ENCODE measurements at regions not wholly inside any gene's neighbourhood (a gene's known extent, or its start where the extent isn't known, plus 50 kb on each side); places are given as distances from the start of the nearest gene placed in this dataset.
"Not testable (repeated sequence)": the region's sequence is repeated elsewhere in the genome, so short reads cannot be mapped to it uniquely, and the experiment has no call there.

DNA sequence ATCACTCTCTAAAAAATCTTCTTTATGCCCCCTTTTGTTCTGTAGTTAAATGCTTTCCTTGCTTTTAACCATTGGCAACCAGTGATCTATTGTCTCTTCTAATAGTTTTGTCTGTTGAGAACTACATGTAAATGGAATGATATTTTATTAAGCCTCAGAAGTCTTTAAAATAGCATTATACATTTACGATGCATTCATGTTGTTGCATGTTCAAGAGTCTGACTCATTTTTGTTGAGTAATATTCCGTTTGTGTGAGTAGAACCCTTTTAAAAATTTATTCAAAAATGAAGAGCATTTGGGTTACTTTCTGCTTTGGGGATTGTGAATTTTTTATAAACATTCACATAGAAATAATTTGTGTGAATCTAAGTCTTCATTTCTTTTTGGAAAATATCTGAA is 1352.9 kb downstream of the NCAM2 start:
- no peak overlapping the region for H3K4me3 ChIP-seq (ENCODE audit: low read length)
- no peak for DNase-seq (ENCODE audit: low read depth)
- TF ChIP-seq CTCF (conservative IDR thresholded peaks at IDR 0.05; ENCODE audit: low read length): no peak

- TF ChIP-seq CTCF (conservative IDR thresholded peaks at IDR 0.05; ENCODE audit: low read length): no peak
- no peak overlapping the region for H3K4me3 ChIP-seq (ENCODE audit: low read length)
- DNase-seq (ENCODE audit: low read depth): no peak
Measured at GRCh38 chr21:22352088-22352487, 1353.9 kb downstream of the NCAM2 start.

DNA sequence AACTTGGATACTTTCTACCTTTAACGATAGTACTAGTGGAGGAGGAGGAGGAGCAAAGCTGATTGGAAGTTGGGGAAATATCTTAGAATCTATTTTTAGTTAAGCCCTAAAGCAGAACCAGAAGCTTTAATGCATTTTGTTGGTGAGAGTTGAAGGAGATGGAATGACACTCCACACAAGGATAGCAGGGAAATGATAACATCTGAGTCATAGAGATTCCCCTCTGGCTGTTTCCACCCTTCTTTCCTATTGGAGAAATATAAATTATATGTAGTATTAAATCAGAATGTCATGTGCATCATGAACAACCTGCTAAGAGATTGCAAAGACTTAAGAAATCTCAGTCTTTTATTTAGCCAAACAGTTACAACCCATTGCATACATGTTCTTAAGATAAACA is 1357.7 kb downstream of the NCAM2 start:
- no peak for DNase-seq (ENCODE audit: low read depth)
- TF ChIP-seq CTCF (conservative IDR thresholded peaks at IDR 0.05; ENCODE audit: low read length): no peak
- H3K4me3 ChIP-seq (ENCODE audit: low read length): no peak overlapping the region

DNA sequence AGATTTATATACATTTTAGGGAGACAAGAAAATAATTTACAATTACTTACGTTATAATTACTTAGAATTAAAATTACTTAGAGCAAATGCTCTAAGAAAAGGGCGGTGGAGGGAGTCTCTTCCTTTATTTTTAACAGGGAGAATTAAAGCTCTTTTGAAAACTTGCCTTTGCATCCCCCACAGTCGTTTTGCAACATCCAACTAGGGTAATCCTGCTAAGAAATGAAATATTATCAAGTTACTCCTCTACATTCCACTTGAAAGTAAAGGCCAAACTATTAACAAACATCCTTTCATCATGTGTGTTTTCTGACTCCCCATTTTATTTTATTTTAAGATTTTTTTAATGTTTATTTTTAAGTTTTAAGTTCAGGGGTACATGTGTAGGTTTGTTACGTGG is 1358.5 kb downstream of the NCAM2 start:
- DNase-seq (ENCODE audit: low read depth): no peak
- TF ChIP-seq CTCF (conservative IDR thresholded peaks at IDR 0.05; ENCODE audit: low read length): no peak
- H3K4me3 ChIP-seq (ENCODE audit: low read length): no peak overlapping the region

- DNase-seq (ENCODE audit: low read depth); H3K4me3 ChIP-seq (ENCODE audit: low read length): not testable (repeated sequence)
Measured at GRCh38 chr21:22359599-22359998, 1361.4 kb downstream of the NCAM2 start.

DNA sequence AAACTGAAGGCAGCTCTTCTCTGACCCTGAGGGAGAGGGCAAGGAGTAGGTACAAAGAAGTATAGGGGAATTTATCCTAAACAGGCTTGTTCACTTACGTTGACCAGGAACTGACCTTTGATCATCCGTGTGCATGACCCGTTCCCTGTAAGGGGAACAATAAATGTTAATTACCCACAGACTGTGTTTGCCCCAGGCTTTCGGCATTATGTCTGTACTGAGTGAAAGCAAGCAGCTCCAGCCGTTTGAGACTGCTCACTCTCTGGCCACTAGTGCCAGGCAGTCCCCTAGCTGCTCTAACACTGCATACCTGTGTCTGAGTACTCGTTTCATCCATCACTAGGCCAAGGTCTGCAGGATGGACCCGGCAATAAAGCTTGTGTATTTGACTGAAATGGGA is 1365.3 kb downstream of the NCAM2 start:
- DNase-seq (ENCODE audit: low read depth): no peak
- TF ChIP-seq CTCF (conservative IDR thresholded peaks at IDR 0.05; ENCODE audit: low read length): no peak
- no peak overlapping the region for H3K4me3 ChIP-seq (ENCODE audit: low read length)

GRCh38 chr21:22364163-22364562 is 1366.0 kb downstream of the NCAM2 start:
- no peak overlapping the region for H3K4me3 ChIP-seq (ENCODE audit: low read length)
- DNase-seq (ENCODE audit: low read depth): no peak
- TF ChIP-seq CTCF (conservative IDR thresholded peaks at IDR 0.05; ENCODE audit: low read length): no peak

Measured in AG10803 (cell line).